GM12865 (cell line): ENCODE measurements at regions not wholly inside any gene's neighbourhood (a gene's known extent, or its start where the extent isn't known, plus 50 kb on each side); places are given as distances from the start of the nearest gene placed in this dataset.

Experiments used
- DNase-seq: peaks from one replicate; pipeline ENCODE4 v3.0.0; 2010; ENCODE audit warnings: low read depth
- H3K4me3 ChIP-seq: 2 replicates; pipeline ENCODE4 v1.5.1; 2011; ENCODE audit warnings: mild to moderate bottlenecking, low read depth, low read length, control low read depth
- CTCF ChIP-seq: IDR thresholded peaks from 2 replicates; pipeline ENCODE4 v1.5.1; 2011; ENCODE audit warnings: low read length, control low read depth, low read depth, inconsistent platforms; ENCODE audit not compliant: insufficient read depth; ENCODE audit errors: missing control alignments

- no peak overlapping the region for H3K4me3 ChIP-seq
- no peak for DNase-seq
- TF ChIP-seq CTCF, result no peak
These were observed 801.8 kb downstream of the STIM2 start for GRCh38 chr4:27662426-27662825.

GRCh38 chr4:27666943-27667342 lies 806.3 kb downstream of the STIM2 start:
- H3K4me3 ChIP-seq, result no peak overlapping the region
- DNase-seq, result no peak
- TF ChIP-seq CTCF, result no peak

GRCh38 chr4:27668001-27668400 lies 807.4 kb downstream of the STIM2 start:
- H3K4me3 ChIP-seq, result no peak overlapping the region
- DNase-seq, result no peak
- TF ChIP-seq CTCF, result no peak

GRCh38 chr4:27678027-27678426 lies 817.4 kb downstream of the STIM2 start:
- no peak overlapping the region for H3K4me3 ChIP-seq
- TF ChIP-seq CTCF, result no peak

GRCh38 chr4:27684610-27685011 lies 824.0 kb downstream of the STIM2 start:
- peak; percentile 69 for DNase-seq
- H3K4me3 ChIP-seq, result no peak overlapping the region
- TF ChIP-seq CTCF, result peak; percentile 79

More at GRCh38 chr4:27678027-27678426, 817.4 kb downstream of the STIM2 start:
- DNase-seq, result no peak

GRCh38 chr4:27685091-27685490 lies 824.5 kb downstream of the STIM2 start:
- no peak overlapping the region for H3K4me3 ChIP-seq
- no peak for DNase-seq
- TF ChIP-seq CTCF, result no peak

- TF ChIP-seq CTCF, result no peak
- H3K4me3 ChIP-seq, result no peak overlapping the region
- DNase-seq, result no peak
These were observed 825.3 kb downstream of the STIM2 start for GRCh38 chr4:27685947-27686346.
